DOHH2 (cell line): ENCODE measurements at regions not wholly inside any gene's neighbourhood (a gene's known extent, or its start where the extent isn't known, plus 50 kb on each side); places are given as distances from the start of the nearest gene placed in this dataset.

Experiments used
- EZH2phosphoT487 ChIP-seq: fragments of 200-600 bp; sonication (generic); IDR thresholded peaks from 2 replicates; pipeline ENCODE4 v1.6.1; 2017; ENCODE audit warnings: borderline replicate concordance, mild to moderate bottlenecking, antibody characterized with exemption, low read length, moderate library complexity, mixed read lengths
- TF ChIP-seq, protein P1 (sequence below): fragments of 200-600 bp; sonication (generic); IDR thresholded peaks from one replicate; pipeline ENCODE4 v1.5.1; 2014; ENCODE audit warnings: antibody characterized with exemption, mild to moderate bottlenecking, low read depth, low read length; ENCODE audit not compliant: poor library complexity, severe bottlenecking

DNA sequence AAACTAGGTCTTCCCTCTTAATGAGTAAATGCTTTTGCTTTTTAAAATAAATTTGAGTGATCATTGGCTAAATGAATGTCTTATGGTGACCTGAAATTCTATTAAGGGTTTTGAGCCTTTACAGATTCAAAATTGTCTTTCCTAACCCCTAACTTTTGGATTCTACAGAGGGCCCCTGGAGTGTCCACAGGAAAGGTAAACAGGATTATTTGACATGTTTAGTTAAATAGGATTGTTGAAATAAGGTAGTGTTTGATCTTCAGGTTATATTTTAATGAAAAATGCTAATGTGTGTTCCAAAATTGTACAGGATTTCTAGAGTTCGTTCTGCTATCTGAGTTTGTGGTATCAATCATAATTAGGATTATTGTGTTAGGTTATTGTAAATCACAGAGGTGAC is 55.9 kb upstream of the GJB6 start:
- TF ChIP-seq, protein P1, sequence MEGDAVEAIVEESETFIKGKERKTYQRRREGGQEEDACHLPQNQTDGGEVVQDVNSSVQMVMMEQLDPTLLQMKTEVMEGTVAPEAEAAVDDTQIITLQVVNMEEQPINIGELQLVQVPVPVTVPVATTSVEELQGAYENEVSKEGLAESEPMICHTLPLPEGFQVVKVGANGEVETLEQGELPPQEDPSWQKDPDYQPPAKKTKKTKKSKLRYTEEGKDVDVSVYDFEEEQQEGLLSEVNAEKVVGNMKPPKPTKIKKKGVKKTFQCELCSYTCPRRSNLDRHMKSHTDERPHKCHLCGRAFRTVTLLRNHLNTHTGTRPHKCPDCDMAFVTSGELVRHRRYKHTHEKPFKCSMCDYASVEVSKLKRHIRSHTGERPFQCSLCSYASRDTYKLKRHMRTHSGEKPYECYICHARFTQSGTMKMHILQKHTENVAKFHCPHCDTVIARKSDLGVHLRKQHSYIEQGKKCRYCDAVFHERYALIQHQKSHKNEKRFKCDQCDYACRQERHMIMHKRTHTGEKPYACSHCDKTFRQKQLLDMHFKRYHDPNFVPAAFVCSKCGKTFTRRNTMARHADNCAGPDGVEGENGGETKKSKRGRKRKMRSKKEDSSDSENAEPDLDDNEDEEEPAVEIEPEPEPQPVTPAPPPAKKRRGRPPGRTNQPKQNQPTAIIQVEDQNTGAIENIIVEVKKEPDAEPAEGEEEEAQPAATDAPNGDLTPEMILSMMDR, result no peak
- TF ChIP-seq EZH2phosphoT487, result no peak
